ENCODE measurements at regions not wholly inside any gene's neighbourhood (a gene's known extent, or its start where the extent isn't known, plus 50 kb on each side); places are given as distances from the start of the nearest gene placed in this dataset.

DNA sequence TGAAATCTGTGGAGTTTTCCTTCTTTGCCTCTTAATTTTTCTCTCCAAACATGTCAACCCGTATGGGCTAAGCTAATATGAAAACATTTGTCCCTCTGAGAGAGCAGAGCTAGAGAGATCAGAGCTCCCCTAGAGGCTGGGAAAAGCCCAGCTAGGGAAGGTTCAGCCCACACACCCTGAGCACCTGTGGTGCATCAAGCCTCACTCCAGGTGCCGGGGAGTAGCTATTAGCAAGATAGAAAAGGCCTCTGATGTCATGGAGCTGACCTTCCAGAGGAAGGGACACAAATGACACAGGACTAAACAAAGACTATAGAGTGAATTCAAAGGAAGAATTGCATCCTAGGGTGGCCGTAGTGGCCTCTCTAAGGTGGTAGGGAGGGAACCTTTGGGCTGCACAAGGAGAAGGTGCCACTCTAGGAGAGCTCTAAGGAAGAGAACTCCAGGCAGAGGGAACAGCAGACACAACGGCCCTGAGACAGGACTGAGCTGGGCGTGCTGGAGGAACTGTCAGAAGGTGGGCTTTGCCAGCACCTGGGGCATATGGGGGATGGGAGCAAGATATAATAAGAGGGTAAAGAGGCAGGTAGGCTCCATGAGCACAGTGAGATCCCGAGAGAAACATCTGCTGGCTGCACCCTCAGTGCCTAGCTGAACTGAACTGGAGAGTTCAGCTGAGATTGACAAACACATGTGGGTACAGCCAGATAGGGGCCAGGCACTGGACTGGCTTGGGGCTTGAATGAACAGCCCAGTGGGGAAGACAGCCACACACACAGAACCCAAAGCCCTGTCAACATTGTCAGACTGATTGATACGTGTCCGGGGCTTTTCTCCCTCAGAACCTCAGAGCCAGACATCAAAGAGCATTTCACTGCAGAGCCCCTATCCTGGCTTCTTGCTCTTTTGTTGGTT lies 65.5 kb upstream of the DRD2 start:
- TF ChIP-seq, protein P1, sequence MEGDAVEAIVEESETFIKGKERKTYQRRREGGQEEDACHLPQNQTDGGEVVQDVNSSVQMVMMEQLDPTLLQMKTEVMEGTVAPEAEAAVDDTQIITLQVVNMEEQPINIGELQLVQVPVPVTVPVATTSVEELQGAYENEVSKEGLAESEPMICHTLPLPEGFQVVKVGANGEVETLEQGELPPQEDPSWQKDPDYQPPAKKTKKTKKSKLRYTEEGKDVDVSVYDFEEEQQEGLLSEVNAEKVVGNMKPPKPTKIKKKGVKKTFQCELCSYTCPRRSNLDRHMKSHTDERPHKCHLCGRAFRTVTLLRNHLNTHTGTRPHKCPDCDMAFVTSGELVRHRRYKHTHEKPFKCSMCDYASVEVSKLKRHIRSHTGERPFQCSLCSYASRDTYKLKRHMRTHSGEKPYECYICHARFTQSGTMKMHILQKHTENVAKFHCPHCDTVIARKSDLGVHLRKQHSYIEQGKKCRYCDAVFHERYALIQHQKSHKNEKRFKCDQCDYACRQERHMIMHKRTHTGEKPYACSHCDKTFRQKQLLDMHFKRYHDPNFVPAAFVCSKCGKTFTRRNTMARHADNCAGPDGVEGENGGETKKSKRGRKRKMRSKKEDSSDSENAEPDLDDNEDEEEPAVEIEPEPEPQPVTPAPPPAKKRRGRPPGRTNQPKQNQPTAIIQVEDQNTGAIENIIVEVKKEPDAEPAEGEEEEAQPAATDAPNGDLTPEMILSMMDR (conservative IDR thresholded peaks at IDR 0.05; ENCODE audit: low read length): no peak
- TF ChIP-seq EZH2phosphoT487 (IDR thresholded peaks at IDR 0.05; ENCODE audit: borderline replicate concordance): no peak

Data from Loucy (cell line).